ENCODE measurements at regions not wholly inside any gene's neighbourhood (a gene's known extent, or its start where the extent isn't known, plus 50 kb on each side); places are given as distances from the start of the nearest gene placed in this dataset.

DNA sequence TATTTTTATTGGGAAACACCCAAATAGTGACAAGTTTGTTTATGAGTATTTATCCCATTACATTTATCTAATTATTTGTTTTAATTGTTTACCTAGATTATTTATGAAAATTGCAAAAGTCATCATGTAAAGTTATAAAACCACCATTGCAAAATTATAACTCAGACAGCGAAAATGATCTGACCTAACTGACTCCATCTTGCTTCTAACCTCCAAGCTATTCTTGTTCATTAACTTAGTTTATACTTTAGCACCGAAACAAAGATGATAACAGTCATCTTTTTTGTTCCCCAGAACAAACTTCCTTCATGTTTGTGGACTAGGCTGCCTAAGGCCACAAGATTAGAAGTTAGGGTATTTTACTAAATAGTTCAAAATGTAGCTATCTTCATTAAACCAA lies 190.8 kb downstream of the FASLG start:
- TF ChIP-seq POLR2AphosphoS5 (IDR thresholded peaks at IDR 0.05; ENCODE audit: low read depth, low read length), result no peak
- TF ChIP-seq TAF1 (IDR thresholded peaks at IDR 0.05; ENCODE audit: borderline replicate concordance, insufficient read depth, low read length), result no peak
- TF ChIP-seq SIN3A (IDR thresholded peaks at IDR 0.05; ENCODE audit: borderline replicate concordance, insufficient read depth, low read length), result no peak
- TF ChIP-seq, protein P1, sequence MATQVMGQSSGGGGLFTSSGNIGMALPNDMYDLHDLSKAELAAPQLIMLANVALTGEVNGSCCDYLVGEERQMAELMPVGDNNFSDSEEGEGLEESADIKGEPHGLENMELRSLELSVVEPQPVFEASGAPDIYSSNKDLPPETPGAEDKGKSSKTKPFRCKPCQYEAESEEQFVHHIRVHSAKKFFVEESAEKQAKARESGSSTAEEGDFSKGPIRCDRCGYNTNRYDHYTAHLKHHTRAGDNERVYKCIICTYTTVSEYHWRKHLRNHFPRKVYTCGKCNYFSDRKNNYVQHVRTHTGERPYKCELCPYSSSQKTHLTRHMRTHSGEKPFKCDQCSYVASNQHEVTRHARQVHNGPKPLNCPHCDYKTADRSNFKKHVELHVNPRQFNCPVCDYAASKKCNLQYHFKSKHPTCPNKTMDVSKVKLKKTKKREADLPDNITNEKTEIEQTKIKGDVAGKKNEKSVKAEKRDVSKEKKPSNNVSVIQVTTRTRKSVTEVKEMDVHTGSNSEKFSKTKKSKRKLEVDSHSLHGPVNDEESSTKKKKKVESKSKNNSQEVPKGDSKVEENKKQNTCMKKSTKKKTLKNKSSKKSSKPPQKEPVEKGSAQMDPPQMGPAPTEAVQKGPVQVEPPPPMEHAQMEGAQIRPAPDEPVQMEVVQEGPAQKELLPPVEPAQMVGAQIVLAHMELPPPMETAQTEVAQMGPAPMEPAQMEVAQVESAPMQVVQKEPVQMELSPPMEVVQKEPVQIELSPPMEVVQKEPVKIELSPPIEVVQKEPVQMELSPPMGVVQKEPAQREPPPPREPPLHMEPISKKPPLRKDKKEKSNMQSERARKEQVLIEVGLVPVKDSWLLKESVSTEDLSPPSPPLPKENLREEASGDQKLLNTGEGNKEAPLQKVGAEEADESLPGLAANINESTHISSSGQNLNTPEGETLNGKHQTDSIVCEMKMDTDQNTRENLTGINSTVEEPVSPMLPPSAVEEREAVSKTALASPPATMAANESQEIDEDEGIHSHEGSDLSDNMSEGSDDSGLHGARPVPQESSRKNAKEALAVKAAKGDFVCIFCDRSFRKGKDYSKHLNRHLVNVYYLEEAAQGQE (IDR thresholded peaks at IDR 0.05; ENCODE audit: insufficient read depth in 1 of 2, low read depth in 2 of 2, low read length in 2 of 2), result no peak
- TF ChIP-seq FOXP2 (optimal IDR thresholded peaks at IDR 0.05; ENCODE audit: borderline replicate concordance, extremely low read depth, extremely low read length, insufficient read depth), result no peak
